OCI-LY3 (cell line): ENCODE measurements at regions not wholly inside any gene's neighbourhood (a gene's known extent, or its start where the extent isn't known, plus 50 kb on each side); places are given as distances from the start of the nearest gene placed in this dataset.

Source experiments
- H2AFZ ChIP-seq: fragments of 200-600, 300-600 bp; shearing (Covaris generic); 2 replicates; pipeline ENCODE4 v1.6.0; 2014; ENCODE audit warnings: antibody characterized with exemption, low read depth, low read length
- H3K27ac ChIP-seq: fragments of 200-600, 300-600 bp; sonication (generic); 2 replicates; pipeline ENCODE4 v1.5.1; 2014; ENCODE audit warnings: mild to moderate bottlenecking, low read length, moderate library complexity, mixed read lengths
- H3K27me3 ChIP-seq: fragments of 200-600, 300-600 bp; sonication (generic); 2 replicates; pipeline ENCODE4 v1.6.1; 2014; ENCODE audit warnings: low read depth, low read length, mixed read lengths
- H3K36me3 ChIP-seq: fragments of 200-600, 300-600 bp; sonication (generic); replicated peaks from 2 replicates; pipeline ENCODE3; 2014; ENCODE audit warnings: low read depth, low read length, mixed read lengths
- H3K4me1 ChIP-seq: fragments of 300-600, 200-600 bp; sonication (generic); 2 replicates; pipeline ENCODE4 v1.6.1; 2014; ENCODE audit warnings: low read length, mixed read lengths
- H3K4me2 ChIP-seq: fragments of 200-600, 300-600 bp; sonication (generic); 2 replicates; pipeline ENCODE4 v1.6.1; 2014; ENCODE audit warnings: low read length, mixed read lengths
- H3K4me3 ChIP-seq: fragments of 300-600, 200-600 bp; sonication (generic); 2 replicates; pipeline ENCODE4 v1.5.1; 2014; ENCODE audit warnings: antibody characterized with exemption, mild to moderate bottlenecking, low read length, moderate library complexity
- H3K79me2 ChIP-seq: fragments of 300-600, 200-600 bp; shearing (Covaris generic); 2 replicates; pipeline ENCODE4 v1.6.1; 2014; ENCODE audit warnings: mild to moderate bottlenecking, low read length, mixed read lengths
- H3K9ac ChIP-seq: fragments of 300-600, 200-600 bp; shearing (Covaris generic); 2 replicates; pipeline ENCODE4 v1.6.0; 2014; ENCODE audit warnings: mild to moderate bottlenecking, low read length, moderate library complexity
- H3K9me3 ChIP-seq: fragments of 200-600, 300-600 bp; shearing (Covaris generic); 2 replicates; pipeline ENCODE4 v1.6.1; 2014; ENCODE audit warnings: low read length, mixed read lengths; ENCODE audit not compliant: insufficient read depth
- H4K20me1 ChIP-seq: fragments of 200-600, 300-600 bp; sonication (generic); 2 replicates; pipeline ENCODE4 v1.6.1; 2016; ENCODE audit warnings: low read length, mixed read lengths; ENCODE audit not compliant: insufficient read depth
- CTCF ChIP-seq: fragments of 200-600, 300-600 bp; sonication (generic); IDR thresholded peaks from 2 replicates; pipeline ENCODE4 v1.5.1; 2014; ENCODE audit warnings: antibody characterized with exemption, low read length, low read depth
- EZH2phosphoT487 ChIP-seq: fragments of 200-600 bp; shearing (Covaris generic); IDR thresholded peaks from 2 replicates; pipeline ENCODE4 v1.6.1; 2018; ENCODE audit warnings: antibody characterized with exemption, mixed run types, low read depth

- no peak for TF ChIP-seq EZH2phosphoT487
- H3K9ac ChIP-seq: no peak overlapping the region
- H3K79me2 ChIP-seq: no peaks in the 10 kb centered on the region
- no peaks in the 10 kb centered on the region for H4K20me1 ChIP-seq
- no peak overlapping the region for H2AFZ ChIP-seq
- H3K4me3 ChIP-seq: no peak overlapping the region
- H3K27ac ChIP-seq: no peak overlapping the region
- no peaks in the 10 kb centered on the region for H3K27me3 ChIP-seq
- no peak overlapping the region for H3K4me2 ChIP-seq
- H3K36me3 ChIP-seq: no peaks in the 10 kb centered on the region
- H3K9me3 ChIP-seq: no peaks in the 10 kb centered on the region
- peaks cover 10% of the 10 kb centered on the region for H3K4me1 ChIP-seq
These were observed 148.2 kb downstream of the NDUFA10 start for GRCh38 chr2:239876948-239877289.

GRCh38 chr2:239876271-239876947 lies 148.7 kb downstream of the NDUFA10 start:
- no peak overlapping the region for H3K4me3 ChIP-seq
- no peak for TF ChIP-seq EZH2phosphoT487
- TF ChIP-seq CTCF: no peak
- peaks cover 10% of the 10 kb centered on the region for H3K4me1 ChIP-seq
- no peaks in the 10 kb centered on the region for H4K20me1 ChIP-seq
- no peaks in the 10 kb centered on the region for H3K27me3 ChIP-seq
- H3K4me2 ChIP-seq: no peak overlapping the region
- no peaks in the 10 kb centered on the region for H3K36me3 ChIP-seq
- H3K9me3 ChIP-seq: no peaks in the 10 kb centered on the region
- H3K27ac ChIP-seq: no peak overlapping the region
- no peaks in the 10 kb centered on the region for H3K79me2 ChIP-seq
- H3K9ac ChIP-seq: no peak overlapping the region
- no peak overlapping the region for H2AFZ ChIP-seq

- no peak overlapping the region for H3K27ac ChIP-seq
- H3K4me1 ChIP-seq: peaks cover 10% of the 10 kb centered on the region
- no peaks in the 10 kb centered on the region for H3K27me3 ChIP-seq
- TF ChIP-seq EZH2phosphoT487 (no peak), CTCF (no peak)
- no peak overlapping the region for H3K4me2 ChIP-seq
- H3K36me3 ChIP-seq: no peaks in the 10 kb centered on the region
- H2AFZ ChIP-seq: no peak overlapping the region
- no peaks in the 10 kb centered on the region for H3K79me2 ChIP-seq
- no peaks in the 10 kb centered on the region for H4K20me1 ChIP-seq
- no peaks in the 10 kb centered on the region for H3K9me3 ChIP-seq
- H3K9ac ChIP-seq: no peak overlapping the region
- no peak overlapping the region for H3K4me3 ChIP-seq
These were observed 150.3 kb downstream of the NDUFA10 start for GRCh38 chr2:239874636-239875356.

- TF ChIP-seq CTCF (no peak), EZH2phosphoT487 (no peak)
- H3K27me3 ChIP-seq: no peaks in the 10 kb centered on the region
These were observed 151.2 kb downstream of the NDUFA10 start for GRCh38 chr2:239873656-239874635.

More at GRCh38 chr2:239873656-239874635, 151.2 kb downstream of the NDUFA10 start:
- Histone ChIP-seq H3K4me1 (peaks cover 10% of the 10 kb centered on the region), H3K79me2 (no peaks in the 10 kb centered on the region), H4K20me1 (no peaks in the 10 kb centered on the region), H3K9ac (no peak overlapping the region), H3K4me3 (no peak overlapping the region), H2AFZ (no peak overlapping the region), H3K36me3 (no peaks in the 10 kb centered on the region), H3K4me2 (no peak overlapping the region), H3K9me3 (no peaks in the 10 kb centered on the region), H3K27ac (no peak overlapping the region)
